ENCODE measurements at regions not wholly inside any gene's neighbourhood (a gene's known extent, or its start where the extent isn't known, plus 50 kb on each side); places are given as distances from the start of the nearest gene placed in this dataset.

DNA sequence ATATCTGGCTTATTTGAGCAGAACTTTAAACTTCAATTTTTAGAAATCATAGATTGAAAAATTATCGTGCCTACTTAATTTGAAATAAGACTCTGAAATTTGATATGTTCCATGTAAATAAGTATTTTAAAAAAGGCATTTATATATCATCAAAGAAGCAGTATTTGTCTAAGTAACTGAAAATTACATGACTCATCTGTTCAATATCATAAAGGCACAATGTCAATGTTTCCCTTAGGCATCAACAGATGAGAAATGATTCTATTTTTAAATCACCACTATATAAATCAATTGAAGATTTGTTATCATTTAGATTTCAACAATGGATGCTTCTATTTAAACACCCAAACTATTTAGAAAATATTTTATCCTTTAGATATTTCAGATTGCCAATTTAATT, 142.9 kb upstream of the POU5F2 start:
- DNase-seq: no peak

DNA sequence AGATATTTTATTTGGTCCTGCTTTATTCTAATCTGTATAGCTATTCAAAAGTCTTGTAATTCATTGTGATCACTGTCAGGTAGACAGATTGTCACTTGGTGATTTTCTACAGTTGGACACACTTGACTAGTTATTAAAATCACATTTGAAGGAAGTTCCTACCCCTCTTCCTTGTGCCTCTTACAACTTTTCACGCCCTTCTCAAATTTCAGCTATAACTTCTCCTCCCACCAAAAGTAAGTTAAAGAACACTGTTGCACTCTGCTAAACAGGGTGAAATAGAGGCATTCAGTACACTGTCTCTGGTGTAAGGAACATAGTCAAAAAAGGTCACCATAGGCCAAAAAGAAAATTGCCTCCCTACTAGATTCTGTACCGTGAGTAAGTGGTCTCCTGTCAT, 142.1 kb upstream of the POU5F2 start:
- DNase-seq: no peak

DNA sequence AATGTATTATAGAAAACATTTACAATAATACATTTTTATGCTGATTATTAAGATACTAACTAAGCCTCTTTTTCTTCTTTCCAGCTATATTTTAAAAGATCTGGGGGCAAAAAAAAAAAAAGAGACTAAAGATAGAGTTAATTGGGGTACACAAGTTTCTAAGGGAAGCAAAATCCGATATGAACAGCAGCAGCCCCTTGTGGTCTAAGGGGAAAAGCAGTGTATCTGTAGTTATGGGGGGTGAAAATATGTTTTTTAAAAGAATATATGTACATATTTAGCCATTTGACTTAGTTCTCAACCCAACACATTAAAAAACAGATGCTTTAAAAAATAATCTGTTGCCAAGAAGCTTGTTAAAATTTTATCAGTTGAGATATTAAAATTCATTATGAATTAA, 134.3 kb upstream of the POU5F2 start:
- no peak for DNase-seq

DNA sequence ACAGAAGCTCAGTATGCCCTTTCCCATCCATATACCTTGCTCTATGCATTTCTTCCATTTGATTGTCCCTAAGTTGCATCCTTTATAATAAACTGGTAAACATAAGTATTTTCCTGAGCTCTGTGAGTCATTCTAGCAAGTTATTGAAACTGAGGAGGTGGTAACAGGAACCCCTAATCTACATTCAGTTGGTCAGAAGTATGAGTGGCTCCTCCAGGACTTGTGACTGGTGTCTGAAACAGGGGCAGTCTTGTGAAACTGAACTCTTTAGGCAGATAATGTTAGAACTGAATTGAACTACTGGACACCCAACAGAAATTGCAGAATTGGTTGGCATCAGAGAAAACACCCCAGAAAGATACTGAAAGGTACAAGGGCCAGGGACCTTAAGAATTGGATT, 133.1 kb upstream of the POU5F2 start:
- DNase-seq: no peak

DNA sequence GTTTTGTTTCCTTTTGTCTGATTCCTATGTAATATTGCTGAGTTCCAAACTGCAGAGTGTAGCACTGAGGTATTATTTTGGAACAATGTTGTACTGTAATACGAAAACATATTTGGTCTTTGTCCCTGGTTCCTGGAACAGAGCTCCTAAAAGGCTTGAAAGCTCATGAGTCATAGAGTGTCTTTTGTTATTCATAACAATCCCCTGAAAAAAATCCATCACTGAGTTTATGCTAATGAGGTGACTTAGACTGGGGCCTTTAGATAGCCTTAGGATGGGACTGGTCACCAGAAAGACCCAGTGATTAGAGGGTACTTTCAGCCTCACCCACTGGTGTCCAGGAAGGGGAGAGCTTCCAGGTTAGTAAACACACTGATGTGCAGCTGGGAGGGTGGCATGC, 132.7 kb upstream of the POU5F2 start:
- DNase-seq: no peak

DNA sequence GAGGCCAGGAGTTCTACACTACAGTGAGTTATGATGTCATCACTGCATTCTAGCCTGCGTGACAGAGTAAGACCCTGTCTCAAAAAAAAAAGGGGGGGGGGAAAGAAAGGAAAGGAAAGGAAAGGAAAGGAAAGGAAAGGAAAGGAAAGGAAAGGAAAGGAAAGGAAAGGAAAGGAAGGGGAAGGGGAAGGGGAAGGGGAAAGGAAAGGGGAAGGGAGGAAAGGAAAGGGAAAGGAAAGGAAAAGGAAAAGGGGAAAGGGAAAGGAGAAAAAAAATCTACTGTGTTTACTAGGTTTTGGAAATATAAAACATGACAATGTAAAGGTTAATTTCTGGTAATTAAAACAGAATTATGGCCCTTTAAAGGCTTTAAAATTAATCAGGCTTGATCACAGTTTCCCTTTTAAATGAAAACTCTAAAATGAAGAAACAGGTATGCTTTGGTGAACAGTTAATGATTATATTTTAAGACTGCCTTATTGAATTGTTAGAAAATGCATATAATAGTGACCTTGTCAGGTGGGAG, 131.9 kb upstream of the POU5F2 start:
- no peak for DNase-seq

DNA sequence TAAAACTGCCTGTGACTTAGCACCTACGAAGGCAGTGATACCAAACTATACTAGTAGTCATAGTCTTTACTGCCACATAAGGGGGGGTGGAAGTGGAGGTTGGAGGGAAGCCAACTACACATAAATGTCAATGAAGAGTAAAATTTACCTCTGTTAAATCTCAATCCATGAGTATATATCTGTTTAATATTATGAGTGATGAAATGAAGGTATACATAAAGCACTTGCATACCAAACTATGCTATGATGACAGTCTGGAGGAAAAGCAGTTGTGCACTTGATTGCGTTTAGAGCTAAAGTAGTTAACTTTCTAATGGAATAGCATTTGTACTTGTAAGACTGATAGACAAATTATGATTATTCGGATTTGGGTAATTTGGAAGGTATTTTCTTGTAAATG, 129.2 kb upstream of the POU5F2 start:
- no peak for DNase-seq

DNA sequence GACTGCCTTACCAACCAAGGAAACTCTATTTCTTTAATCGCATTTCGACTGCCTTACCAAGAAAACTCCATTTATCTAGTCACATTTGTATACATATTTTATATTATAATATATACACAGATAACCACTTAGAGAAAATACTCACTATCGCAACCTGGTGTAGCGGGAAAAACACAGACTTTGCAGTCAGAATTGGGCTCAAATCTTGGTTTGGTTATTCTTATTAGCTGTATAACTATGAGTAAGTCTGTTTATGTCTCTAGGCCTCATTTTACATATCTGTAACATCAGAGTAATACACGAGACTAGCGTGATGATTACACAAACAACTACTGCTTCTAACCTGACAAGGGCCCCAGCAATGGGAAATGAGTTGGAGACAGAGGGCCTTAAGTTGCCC, 127.5 kb upstream of the POU5F2 start:
- no peak for DNase-seq

DNA sequence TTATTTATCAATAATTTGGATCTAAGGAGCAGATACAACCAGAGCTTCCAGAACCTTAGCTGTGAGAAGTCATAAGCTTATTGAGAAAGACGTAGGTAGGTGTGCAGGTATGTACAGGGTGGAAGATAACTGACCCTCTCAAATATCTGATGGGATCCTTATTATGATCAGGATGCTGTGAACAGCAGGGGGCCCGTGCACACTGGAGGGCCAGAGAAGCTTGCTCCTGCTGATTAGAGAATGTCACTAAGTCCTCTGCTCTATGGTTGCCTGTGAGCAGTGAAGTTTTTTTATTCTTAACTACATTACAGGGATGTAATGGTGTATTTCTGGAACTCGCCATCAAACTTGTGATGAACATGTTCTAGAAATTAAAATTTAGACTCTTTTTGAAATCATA, 108.9 kb upstream of the POU5F2 start:
- DNase-seq: no peak

DNA sequence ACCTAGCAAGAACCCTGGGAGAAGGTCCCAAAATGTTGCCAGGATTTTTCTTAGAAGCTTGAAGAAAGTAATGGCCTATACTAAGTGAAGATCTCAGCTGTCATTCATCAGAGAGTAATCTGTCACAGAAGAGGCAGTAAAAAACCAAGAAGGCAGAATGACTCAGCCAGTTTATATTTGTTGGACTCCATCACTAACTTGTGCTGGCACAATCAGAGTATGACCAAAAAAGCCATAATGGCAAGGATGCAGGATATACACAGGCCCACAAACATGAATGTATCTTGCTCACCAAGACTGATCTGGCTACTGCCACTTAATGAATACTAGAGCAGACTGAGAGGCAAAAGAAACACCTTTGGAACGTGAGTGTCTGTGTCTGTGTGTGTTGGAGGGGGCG, 104.0 kb upstream of the POU5F2 start:
- no peak for DNase-seq

DNA sequence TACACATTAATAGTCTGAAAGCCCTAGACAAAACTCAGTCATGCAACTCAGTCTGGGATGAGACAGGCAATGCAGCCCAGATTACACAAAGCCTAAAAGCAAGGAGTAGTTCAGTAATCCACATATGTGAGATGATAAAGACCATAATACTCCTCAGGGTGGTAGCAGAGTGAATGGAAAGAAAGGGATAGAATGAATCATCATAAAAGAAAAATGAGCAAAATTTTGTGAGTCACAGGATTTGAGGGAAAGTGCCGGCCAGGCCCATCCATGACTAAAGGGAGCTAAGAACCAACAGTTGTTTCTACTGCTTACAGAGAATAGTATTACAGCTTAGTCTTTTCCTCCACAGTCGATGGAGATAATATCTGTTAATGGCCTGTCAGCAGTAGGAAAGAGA, 90.0 kb upstream of the POU5F2 start:
- DNase-seq: peak in 1 of 3 donors; percentile 78

DNA sequence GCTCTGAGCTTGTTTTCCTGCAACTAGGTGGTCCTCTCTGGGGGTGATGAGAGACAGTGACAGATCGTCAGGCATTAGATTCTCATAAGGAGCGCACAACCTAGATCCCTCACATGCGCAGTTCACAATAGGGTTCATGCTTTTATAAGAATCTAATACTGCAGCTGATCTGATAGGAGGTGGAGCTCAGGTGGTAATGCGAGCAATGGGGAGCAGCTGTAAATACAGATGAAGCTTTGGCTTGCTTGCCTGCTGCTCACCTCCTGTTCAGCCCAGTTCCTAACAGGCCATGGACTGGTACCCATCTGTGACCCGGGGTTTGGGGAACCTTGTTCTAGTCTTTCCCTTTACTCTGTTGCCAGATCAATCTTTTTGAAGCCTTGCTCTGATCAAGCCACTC, 89.5 kb upstream of the POU5F2 start:
- no peak for DNase-seq

DNA sequence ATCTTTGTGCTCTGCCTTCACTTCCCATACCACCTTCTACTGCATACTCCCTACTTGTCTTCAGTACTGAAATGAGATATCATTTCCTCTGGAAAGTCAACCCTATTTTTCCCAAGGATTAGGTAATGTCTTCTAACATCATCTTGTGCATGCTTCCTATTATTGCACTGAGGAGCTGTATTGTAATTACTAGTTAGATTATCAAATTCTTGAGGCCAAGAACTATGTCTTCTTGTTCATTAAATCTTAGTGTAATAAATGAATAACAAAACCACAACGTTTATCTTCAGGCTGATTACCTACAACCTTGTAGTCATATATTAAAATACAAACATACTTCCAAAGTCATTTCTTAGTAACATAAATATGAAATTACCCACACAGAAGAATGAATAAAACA, 87.9 kb upstream of the POU5F2 start:
- DNase-seq: no peak

DNA sequence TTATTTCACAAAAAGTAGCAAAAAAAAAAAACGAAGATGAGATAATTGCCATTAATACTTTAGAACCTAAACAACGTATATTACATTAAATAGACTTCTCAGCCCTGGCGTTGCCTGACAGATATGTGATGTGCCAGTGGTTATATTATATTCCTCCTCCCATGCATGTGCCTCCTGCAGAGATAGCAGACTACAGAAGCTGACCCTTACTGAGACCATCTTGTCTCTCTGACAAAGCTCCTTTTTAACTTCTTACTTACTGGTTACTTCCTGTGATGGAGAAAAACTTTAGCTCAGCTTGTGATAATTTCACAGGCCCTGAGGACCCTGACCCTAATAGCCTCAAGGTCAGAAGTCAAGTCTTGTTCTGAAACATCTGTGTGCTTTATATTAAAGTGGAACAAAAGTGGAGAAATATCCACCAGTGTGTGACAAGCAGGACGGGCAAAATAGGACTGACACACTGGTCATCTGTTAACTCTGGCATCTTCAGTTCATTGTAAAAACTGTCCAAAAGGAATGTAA, 80.6 kb upstream of the POU5F2 start:
- DNase-seq: no peak

DNA sequence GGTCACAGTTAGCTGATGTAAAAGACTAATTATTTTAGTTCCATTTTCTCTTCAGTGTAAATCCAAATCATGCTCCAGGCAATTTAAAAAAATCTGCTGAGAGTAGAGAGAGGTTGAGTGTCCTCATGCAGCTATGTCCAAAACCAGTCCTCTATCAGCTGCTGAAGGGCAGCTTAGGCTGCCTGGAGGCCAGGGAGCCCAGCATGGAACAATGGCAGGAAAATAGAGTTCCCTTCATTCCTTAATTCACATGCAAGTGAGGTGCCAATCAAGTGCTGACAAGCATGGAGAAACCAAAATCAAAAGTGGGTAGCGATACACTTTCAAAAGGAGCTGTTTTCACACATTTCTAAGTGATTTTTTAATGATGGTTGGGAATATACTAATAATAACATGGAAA, 78.3 kb upstream of the POU5F2 start:
- no peak for DNase-seq

DNA sequence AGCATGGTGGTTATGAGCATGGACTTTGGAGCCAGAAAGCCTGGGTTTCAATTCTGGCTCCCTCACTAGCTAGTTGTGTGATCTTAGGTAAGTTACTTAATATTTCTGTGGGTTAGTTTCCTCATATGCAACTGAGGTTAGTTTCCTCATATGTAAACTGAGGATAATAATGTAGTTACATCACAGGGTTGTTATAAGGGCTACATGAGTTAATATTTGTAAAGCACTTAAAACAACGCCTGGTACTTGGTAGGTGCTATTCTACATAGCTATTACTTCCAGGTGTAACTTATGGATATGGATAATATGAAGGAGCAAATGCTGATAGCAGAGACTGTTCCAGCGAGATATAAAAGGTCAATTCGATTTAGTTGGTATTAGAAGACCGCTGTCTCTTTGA, 69.4 kb upstream of the POU5F2 start:
- no peak for DNase-seq

DNA sequence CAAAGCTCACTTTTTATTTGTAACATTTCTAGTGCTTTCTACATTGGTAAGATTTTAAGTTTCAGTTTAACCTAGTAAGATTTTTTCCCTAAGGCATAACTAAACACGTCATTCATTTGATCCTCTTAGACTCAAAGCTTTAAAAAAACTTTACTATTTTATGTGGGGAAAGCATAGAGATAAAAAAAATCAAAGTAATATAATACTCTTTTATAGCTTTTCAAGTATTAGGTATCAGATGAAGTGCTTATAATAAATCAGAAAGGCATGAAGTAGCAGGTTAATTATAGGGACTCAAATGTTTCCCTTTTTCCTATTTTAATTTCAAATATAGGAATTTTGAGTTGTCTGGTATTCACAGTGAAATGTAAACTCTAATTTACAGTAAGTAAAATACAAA, 68.0 kb upstream of the POU5F2 start:
- no peak for DNase-seq

DNA sequence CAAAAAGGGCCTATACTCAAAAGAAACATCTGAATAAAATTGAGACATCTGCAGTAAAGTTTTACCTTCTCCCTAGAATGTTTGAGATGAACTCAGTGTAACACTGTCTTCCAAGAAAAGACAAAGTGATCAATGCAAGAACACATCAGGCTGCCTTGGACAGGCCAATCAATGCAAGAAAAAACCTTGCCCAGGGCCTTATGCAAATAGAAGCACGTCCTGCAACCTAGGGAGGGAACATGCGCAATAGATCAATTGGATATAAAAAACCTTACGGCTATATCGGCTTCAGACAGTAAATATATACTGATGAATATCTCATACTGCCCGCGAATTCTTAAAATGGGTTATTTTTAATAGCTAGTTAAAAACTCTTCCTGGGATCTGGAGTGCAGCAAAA, 66.4 kb upstream of the POU5F2 start:
- no peak for DNase-seq

DNA sequence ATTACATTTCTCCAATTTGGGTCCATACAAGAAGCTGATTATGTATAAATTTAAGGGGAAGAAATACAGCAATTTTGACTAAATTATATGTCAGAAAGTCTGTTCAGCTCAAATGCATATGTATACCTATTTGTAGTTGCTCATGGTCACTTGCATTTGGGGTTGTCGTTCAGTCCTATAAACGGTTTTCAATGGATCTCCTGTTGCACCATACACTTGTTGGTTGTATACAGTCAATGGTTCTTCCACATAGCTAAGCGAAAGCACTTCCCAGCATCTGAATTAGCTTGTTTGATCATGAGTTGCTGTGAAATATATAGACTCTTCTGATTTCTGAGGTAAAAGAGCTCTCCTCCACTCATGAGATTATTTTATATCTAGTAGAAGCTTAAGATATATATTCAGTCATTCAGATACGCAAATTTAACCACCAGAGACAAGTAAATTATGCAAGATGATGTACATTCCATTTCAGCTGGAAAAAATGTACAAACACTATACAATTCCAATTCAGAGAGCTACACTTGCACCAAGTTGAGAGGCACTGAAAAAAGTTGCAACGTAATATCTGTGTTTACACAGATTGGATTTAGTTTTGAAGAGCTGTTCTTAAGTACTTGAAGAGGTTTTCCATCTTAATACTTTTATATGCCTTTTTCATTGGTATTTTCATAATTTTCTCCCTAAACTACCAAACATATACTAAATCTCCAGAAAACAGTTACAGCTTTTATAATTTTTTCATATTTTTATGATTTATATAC, 64.4 kb upstream of the POU5F2 start:
- no peak for DNase-seq

DNA sequence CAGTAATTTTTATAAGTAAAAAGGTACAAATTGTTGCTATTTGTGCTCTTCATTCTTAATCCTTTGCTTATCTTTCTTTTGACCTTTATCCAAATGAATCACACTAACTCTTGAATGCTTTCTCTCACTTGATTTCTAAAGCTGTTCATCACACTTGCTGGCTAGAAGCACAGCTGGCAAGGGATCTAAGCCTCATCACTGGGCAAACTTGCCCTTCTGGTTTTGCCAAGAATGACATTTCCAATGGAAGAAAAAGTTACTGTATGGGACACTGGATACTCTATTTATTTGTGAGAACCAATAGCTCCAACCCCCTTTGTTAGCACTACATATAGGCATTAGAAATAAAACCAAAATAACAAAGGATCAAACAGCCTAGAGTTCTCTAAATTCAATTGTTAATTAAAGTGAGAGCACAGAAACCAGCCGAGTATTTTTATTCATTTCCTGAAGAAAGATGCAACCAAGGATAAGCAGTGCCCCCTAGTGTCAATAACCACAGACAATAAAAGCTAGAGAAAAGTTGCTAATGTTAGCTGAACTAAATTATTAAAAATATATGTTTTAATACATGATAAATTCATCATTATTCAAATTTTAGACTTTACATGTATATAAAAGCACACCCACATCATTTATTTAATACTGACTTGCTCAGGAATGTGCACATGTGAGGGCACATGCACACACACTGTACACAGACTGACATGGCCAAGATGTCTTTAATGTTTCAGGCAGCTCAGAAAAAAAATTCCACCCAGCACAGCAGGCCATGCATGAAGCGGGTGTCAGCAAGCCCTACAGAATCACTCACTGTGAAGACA, 59.8 kb upstream of the POU5F2 start:
- peak; percentile 38 to 67 (median 53) for DNase-seq

DNA sequence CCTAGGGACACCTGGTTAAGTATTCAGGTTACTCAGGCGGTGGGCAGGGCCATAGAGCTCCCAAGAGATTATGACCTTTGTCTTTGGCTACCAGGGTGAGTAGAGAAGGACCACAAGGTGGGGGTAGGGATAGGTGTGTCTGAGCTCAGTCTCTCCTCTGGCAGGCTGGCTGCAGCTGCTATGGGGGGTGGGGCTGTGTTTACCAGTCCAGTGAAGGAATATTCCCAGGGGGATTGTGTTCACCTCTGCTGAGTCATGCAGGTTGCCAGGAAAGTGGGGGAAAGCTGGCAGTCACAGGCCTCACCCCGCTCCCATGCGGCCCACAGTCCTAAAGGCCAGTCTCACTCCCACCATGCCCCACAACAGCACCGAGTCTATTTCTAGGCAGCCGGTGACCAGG, 53.6 kb upstream of the POU5F2 start:
- no peak for DNase-seq

DNA sequence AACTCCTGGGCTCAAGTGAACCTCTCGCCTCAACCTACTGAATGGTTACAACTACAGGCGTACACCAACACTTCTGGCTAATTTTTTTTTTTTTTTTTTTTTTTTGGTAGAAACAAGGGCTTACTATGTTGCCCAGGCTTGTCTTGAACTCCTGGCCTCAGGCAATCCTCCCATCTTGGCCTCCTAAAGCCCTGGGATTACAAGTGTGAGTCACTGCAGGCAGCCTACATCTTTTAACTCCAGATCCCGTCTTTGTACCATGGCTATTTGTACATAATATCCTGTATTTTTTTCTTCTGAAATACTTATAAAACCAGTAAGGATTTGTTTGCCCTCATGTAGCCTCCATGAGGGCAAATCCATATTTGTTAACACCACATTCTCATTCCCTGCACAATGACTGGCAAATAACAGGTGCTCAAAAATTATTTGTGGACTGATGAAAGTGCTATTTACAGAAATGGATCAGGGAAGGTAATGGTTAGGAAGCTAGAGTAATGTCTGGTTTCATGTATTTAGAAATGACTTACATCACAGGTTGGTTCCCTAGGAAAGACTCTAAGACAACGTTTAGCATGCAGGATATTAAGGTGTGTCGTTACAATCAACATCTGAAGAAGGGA, 51.9 kb upstream of the POU5F2 start:
- no peak for DNase-seq
